Upper lobe of left lung (tissue), 6 donors: ENCODE measurements at regions not wholly inside any gene's neighbourhood (a gene's known extent, or its start where the extent isn't known, plus 50 kb on each side); places are given as distances from the start of the nearest gene placed in this dataset.

Experiments used
- ATAC-seq, 2 donors: fragments of 200-7000 bp; cut with Tn5 transposase; one replicate each; pipeline ENCODE4 v1.9.1; 2022; ENCODE audit warnings: mild to moderate bottlenecking in 2 of 2, moderate library complexity in 2 of 2; ENCODE audit not compliant: low FRiP score in 2 of 2
- DNase-seq, 2 donors: peaks; one replicate each; pipeline ENCODE4 v3.0.0-alpha.2; 2019 to 2020
- H3K27ac ChIP-seq, 4 donors: fragments of 200-600 bp; sonication (generic); one replicate each; pipeline ENCODE4 v1.5.1; 2016 to 2019
- H3K27me3 ChIP-seq, 4 donors: fragments of 200-600 bp; sonication (generic); one replicate each; pipeline ENCODE4 v1.5.1; 2017 to 2019
- H3K36me3 ChIP-seq, 4 donors: fragments of 200-600 bp; sonication (generic); one replicate each; pipeline ENCODE4 v1.5.1; 2016 to 2019
- H3K4me1 ChIP-seq, 4 donors: fragments of 200-600 bp; sonication (generic); one replicate each; pipeline ENCODE4 v1.5.1; 2018 to 2019
- H3K4me3 ChIP-seq, 4 donors: fragments of 200-600 bp; sonication (generic); one replicate each; pipeline ENCODE4 v1.5.1; 2017 to 2019; ENCODE audit warnings: mild to moderate bottlenecking in 2 of 4, moderate library complexity in 1 of 4
- H3K9me3 ChIP-seq, 4 donors: fragments of 200-600 bp; sonication (generic); one replicate each; pipeline ENCODE4 v1.5.1; 2018 to 2019
- CTCF ChIP-seq, 6 experiments: fragments of 450-650 bp in 4 of 6; fragments of 200-600 bp in 2 of 6; sonication (generic) in 2 of 6; IDR thresholded peaks; one replicate each; pipeline ENCODE4 v1.5.1; 2016 to 2019; ENCODE audit warnings: antibody characterized with exemption in 6 of 6
- EP300 ChIP-seq, 4 donors: sonication (generic); formaldehyde crosslinking; IDR thresholded peaks; one replicate each; pipeline ENCODE4 v1.5.1; 2017; ENCODE audit warnings: antibody characterized with exemption in 4 of 4, control low read depth in 2 of 4
- POLR2A ChIP-seq, 4 donors: fragments of 450-650 bp; IDR thresholded peaks; one replicate each; pipeline ENCODE4 v1.5.1; 2016 to 2017; ENCODE audit warnings: antibody characterized with exemption in 4 of 4, mild to moderate bottlenecking in 2 of 4
- POLR2AphosphoS5 ChIP-seq, 2 donors: sonication (generic); formaldehyde crosslinking; IDR thresholded peaks; one replicate each; pipeline ENCODE4 v1.5.1; 2017; ENCODE audit warnings: antibody characterized with exemption in 2 of 2
- WGBS, 2 donors: methylation state at CpG; one replicate each; pipeline ENCODE4 v1.1.5; 2017 to 2018; 5-methylcytosine and 5-hydroxymethylcytosine counted together
- donor health status: DM: no; HTN: no; CAD: no; lungs with moderate emphysema.
- donor health status: DM: no; HTN: yes; CAD: no; lungs with severe emphysema.

GRCh38 chr5:28009576-28009975 lies 971.2 kb upstream of the CDH9 start:
- Histone ChIP-seq H3K4me1 (no peaks in the 10 kb centered on the region), H3K36me3 (no peaks in the 10 kb centered on the region), H3K27ac (no peak overlapping the region), H3K9me3 (peaks cover 0 to 33% (median 12%) of the 10 kb centered on the region in 4 donors), H3K27me3 (no peaks in the 10 kb centered on the region), H3K4me3 (no peak overlapping the region)
- no peak for TF ChIP-seq EP300 (IDR thresholded peaks at IDR 0.05)
- no peak for TF ChIP-seq POLR2AphosphoS5 (IDR thresholded peaks at IDR 0.05)
- no peak for TF ChIP-seq POLR2A (IDR thresholded peaks at IDR 0.05)
- no peak for TF ChIP-seq CTCF (IDR thresholded peaks at IDR 0.05)
- ATAC-seq, result no peak
- DNase-seq, result no peak
- whole genome bisulfite sequencing, 2 donors, result 66 to 75% methylated on average over 2 of the region's 2 CpGs

GRCh38 chr5:27996665-27997064 lies 958.3 kb upstream of the CDH9 start:
- no peaks in the 10 kb centered on the region for H3K4me1 ChIP-seq
- H3K4me3 ChIP-seq, result no peak overlapping the region
- TF ChIP-seq EP300 (IDR thresholded peaks at IDR 0.05) (no peak), POLR2A (IDR thresholded peaks at IDR 0.05) (no peak)
- H3K27me3 ChIP-seq, result no peaks in the 10 kb centered on the region
- DNase-seq, result no peak
- ATAC-seq, result no peak
- peaks cover 0 to 8% (median 0%) of the 10 kb centered on the region in 4 donors for H3K9me3 ChIP-seq
- H3K27ac ChIP-seq, result no peak overlapping the region
- no peaks in the 10 kb centered on the region for H3K36me3 ChIP-seq
- WGBS, 2 donors, result 71 to 73% methylated on average over 1 of the region's 1 CpG

- peaks cover 0 to 8% (median 0%) of the 10 kb centered on the region in 4 donors for H3K9me3 ChIP-seq
- H3K27ac ChIP-seq, result no peak overlapping the region
- DNase-seq (no peak), ATAC-seq (no peak)
- no peak overlapping the region for H3K4me3 ChIP-seq
- no peak for TF ChIP-seq POLR2AphosphoS5 (IDR thresholded peaks at IDR 0.05)
- TF ChIP-seq POLR2A (IDR thresholded peaks at IDR 0.05), result no peak
- no peak for TF ChIP-seq CTCF (IDR thresholded peaks at IDR 0.05)
- no peak for TF ChIP-seq EP300 (IDR thresholded peaks at IDR 0.05)
- 79 to 83% methylated on average over 5 of the region's 5 CpGs for WGBS, 2 donors
- no peaks in the 10 kb centered on the region for H3K4me1 ChIP-seq
- H3K36me3 ChIP-seq, result no peaks in the 10 kb centered on the region
- no peaks in the 10 kb centered on the region for H3K27me3 ChIP-seq
Measured at GRCh38 chr5:27995867-27996266, 957.5 kb upstream of the CDH9 start.

- Histone ChIP-seq H3K27me3 (no peaks in the 10 kb centered on the region), H3K27ac (no peak overlapping the region), H3K4me3 (no peak overlapping the region), H3K4me1 (no peaks in the 10 kb centered on the region), H3K36me3 (no peaks in the 10 kb centered on the region), H3K9me3 (peaks cover 0 to 5% (median 0%) of the 10 kb centered on the region in 4 donors)
- DNase-seq (no peak), ATAC-seq (no peak)
- TF ChIP-seq CTCF (IDR thresholded peaks at IDR 0.05) (no peak), POLR2A (IDR thresholded peaks at IDR 0.05) (no peak), POLR2AphosphoS5 (IDR thresholded peaks at IDR 0.05) (no peak), EP300 (IDR thresholded peaks at IDR 0.05) (no peak)
Measured at GRCh38 chr5:27978322-27978721, 939.9 kb upstream of the CDH9 start.

- ATAC-seq (no peak), DNase-seq (no peak)
- Histone ChIP-seq H3K36me3 (no peaks in the 10 kb centered on the region), H3K27me3 (no peaks in the 10 kb centered on the region), H3K27ac (no peak overlapping the region), H3K4me3 (no peak overlapping the region), H3K9me3 (peaks cover 0 to 7% (median 3%) of the 10 kb centered on the region in 4 donors), H3K4me1 (no peaks in the 10 kb centered on the region)
- TF ChIP-seq EP300 (IDR thresholded peaks at IDR 0.05), result no peak
- TF ChIP-seq POLR2AphosphoS5 (IDR thresholded peaks at IDR 0.05), result no peak
- TF ChIP-seq POLR2A (IDR thresholded peaks at IDR 0.05), result no peak
- TF ChIP-seq CTCF (IDR thresholded peaks at IDR 0.05), result no peak
Measured at GRCh38 chr5:27969157-27969556, 930.8 kb upstream of the CDH9 start.
